ENCODE measurements at regions not wholly inside any gene's neighbourhood (a gene's known extent, or its start where the extent isn't known, plus 50 kb on each side); places are given as distances from the start of the nearest gene placed in this dataset.

DNA sequence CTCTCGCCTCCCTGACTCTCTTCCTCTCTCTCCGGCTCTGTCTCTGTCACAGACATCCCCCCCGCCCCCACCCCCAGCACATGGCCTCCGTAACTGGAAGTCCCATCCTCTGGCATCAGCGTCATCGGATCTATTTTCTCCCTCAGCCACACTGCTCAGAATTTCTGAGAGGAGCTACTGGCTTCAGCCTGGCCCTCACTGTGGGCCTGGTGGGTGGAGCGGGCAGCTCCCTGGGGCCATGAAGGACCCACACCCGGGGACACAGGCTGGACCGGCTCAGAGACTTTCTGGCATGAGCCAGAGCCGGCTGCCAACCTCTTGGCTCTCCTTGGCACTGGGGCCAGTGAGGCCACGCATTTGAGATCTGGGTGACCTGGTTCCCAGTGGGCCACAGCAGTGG is 61.2 kb upstream of the CASZ1 start:
- TF ChIP-seq, protein P1, sequence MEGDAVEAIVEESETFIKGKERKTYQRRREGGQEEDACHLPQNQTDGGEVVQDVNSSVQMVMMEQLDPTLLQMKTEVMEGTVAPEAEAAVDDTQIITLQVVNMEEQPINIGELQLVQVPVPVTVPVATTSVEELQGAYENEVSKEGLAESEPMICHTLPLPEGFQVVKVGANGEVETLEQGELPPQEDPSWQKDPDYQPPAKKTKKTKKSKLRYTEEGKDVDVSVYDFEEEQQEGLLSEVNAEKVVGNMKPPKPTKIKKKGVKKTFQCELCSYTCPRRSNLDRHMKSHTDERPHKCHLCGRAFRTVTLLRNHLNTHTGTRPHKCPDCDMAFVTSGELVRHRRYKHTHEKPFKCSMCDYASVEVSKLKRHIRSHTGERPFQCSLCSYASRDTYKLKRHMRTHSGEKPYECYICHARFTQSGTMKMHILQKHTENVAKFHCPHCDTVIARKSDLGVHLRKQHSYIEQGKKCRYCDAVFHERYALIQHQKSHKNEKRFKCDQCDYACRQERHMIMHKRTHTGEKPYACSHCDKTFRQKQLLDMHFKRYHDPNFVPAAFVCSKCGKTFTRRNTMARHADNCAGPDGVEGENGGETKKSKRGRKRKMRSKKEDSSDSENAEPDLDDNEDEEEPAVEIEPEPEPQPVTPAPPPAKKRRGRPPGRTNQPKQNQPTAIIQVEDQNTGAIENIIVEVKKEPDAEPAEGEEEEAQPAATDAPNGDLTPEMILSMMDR (IDR thresholded peaks at IDR 0.05) = no peak
- no peak for TF ChIP-seq POLR2A (IDR thresholded peaks at IDR 0.05)

Measured in vagina (tissue), 2 donors.